DND-41 (cell line): ENCODE measurements at regions not wholly inside any gene's neighbourhood (a gene's known extent, or its start where the extent isn't known, plus 50 kb on each side); places are given as distances from the start of the nearest gene placed in this dataset.

Experiments
- ATAC-seq: fragments of 200-7000 bp; cut with Tn5 transposase; 3 replicates; pipeline ENCODE4 v1.9.1; 2021; ENCODE audit warnings: low read depth; ENCODE audit not compliant: insufficient read depth
- DNase-seq: peaks from one replicate; pipeline ENCODE4 v3.0.0-alpha.2; 2020
- H2AFZ ChIP-seq: 2 replicates; pipeline ENCODE4 v1.6.0; 2012; ENCODE audit warnings: low read depth, low read length
- H3K27ac ChIP-seq: 2 replicates; pipeline ENCODE4 v1.5.1; 2012; ENCODE audit warnings: low read length, inconsistent platforms
- H3K27me3 ChIP-seq: fragments of 200-600 bp; sonication (generic); 2 replicates; pipeline ENCODE4 v1.6.0; 2012; ENCODE audit warnings: low read length, mild to moderate bottlenecking, inconsistent platforms; ENCODE audit not compliant: insufficient read depth, poor library complexity
- H3K36me3 ChIP-seq: 2 replicates; pipeline ENCODE4 v1.5.1; 2012; ENCODE audit warnings: low read length, inconsistent platforms; ENCODE audit not compliant: insufficient read depth
- H3K4me1 ChIP-seq: 2 replicates; pipeline ENCODE4 v1.5.1; 2012; ENCODE audit warnings: mild to moderate bottlenecking, low read length; ENCODE audit not compliant: insufficient read depth
- H3K4me2 ChIP-seq: 2 replicates; pipeline ENCODE4 v1.6.0; 2012; ENCODE audit warnings: mild to moderate bottlenecking, moderate library complexity, low read length, inconsistent platforms; ENCODE audit not compliant: insufficient read depth
- H3K4me3 ChIP-seq, 2 experiments: fragments of 200-600 bp in 1 of 2; shearing (Covaris generic) in 1 of 2; 2 replicates each; pipeline ENCODE4 v1.5.1; 2012 to 2016; ENCODE audit warnings: inconsistent platforms in 2 of 2, low read length in 2 of 2, mild to moderate bottlenecking in 2 of 2, low read depth in 1 of 2, moderate library complexity in 1 of 2
- H3K79me2 ChIP-seq: 2 replicates; pipeline ENCODE4 v1.6.0; 2012; ENCODE audit warnings: low read length, inconsistent platforms; ENCODE audit not compliant: insufficient read depth
- H3K9ac ChIP-seq: 2 replicates; pipeline ENCODE4 v1.6.0; 2012; ENCODE audit warnings: low read depth, mild to moderate bottlenecking, inconsistent platforms, low read length, moderate library complexity
- H3K9me3 ChIP-seq: 2 replicates; pipeline ENCODE4 v1.5.1; 2012; ENCODE audit warnings: low read length, moderate library complexity, mild to moderate bottlenecking, inconsistent platforms; ENCODE audit not compliant: insufficient read depth, severe bottlenecking
- H4K20me1 ChIP-seq: 2 replicates; pipeline ENCODE4 v1.6.0; 2012; ENCODE audit warnings: low read length; ENCODE audit not compliant: insufficient read depth
- EZH2 ChIP-seq: IDR thresholded peaks from 3 replicates; pipeline ENCODE4 v1.6.1; 2012; ENCODE audit warnings: borderline replicate concordance, low read depth, mild to moderate bottlenecking, moderate library complexity, low read length, inconsistent platforms; ENCODE audit not compliant: severe bottlenecking
- TF ChIP-seq, protein P1 (sequence below): IDR thresholded peaks from 2 replicates; pipeline ENCODE4 v1.5.1; 2012; ENCODE audit warnings: borderline replicate concordance, low read length, moderate library complexity, mild to moderate bottlenecking; ENCODE audit not compliant: poor library complexity, severe bottlenecking; ENCODE audit errors: extremely low read depth

DNA sequence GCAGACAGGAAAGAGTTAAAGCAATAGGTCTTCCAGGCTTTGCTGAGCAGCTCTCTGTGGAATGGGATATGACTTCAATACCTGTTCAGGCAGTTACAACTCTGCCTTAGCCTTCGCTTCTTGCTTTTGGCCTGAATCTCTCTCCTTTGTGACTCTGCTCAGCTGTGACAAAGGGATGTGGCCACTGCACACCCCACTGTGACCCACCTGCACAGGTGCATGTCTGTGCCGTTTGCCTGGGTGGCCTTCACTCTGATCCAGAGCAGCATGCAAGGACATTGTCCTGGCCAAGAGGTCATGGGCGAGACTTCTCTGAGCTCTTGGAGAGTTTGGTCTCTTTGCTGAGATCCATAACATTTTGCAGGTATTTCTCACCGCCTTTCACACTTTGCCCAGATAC is 891.3 kb downstream of the BRD1 start:
- no peaks in the 10 kb centered on the region for H3K4me1 ChIP-seq
- H4K20me1 ChIP-seq, result no peaks in the 10 kb centered on the region
- ATAC-seq, result no peak
- DNase-seq, result no peak
- H3K4me3 ChIP-seq, result no peak overlapping the region
- no peaks in the 10 kb centered on the region for H3K36me3 ChIP-seq
- H3K79me2 ChIP-seq, result no peaks in the 10 kb centered on the region
- no peak overlapping the region for H2AFZ ChIP-seq
- no peak overlapping the region for H3K9ac ChIP-seq
- H3K9me3 ChIP-seq, result no peaks in the 10 kb centered on the region
- no peak overlapping the region for H3K4me2 ChIP-seq
- no peak overlapping the region for H3K27ac ChIP-seq
- TF ChIP-seq, protein P1, sequence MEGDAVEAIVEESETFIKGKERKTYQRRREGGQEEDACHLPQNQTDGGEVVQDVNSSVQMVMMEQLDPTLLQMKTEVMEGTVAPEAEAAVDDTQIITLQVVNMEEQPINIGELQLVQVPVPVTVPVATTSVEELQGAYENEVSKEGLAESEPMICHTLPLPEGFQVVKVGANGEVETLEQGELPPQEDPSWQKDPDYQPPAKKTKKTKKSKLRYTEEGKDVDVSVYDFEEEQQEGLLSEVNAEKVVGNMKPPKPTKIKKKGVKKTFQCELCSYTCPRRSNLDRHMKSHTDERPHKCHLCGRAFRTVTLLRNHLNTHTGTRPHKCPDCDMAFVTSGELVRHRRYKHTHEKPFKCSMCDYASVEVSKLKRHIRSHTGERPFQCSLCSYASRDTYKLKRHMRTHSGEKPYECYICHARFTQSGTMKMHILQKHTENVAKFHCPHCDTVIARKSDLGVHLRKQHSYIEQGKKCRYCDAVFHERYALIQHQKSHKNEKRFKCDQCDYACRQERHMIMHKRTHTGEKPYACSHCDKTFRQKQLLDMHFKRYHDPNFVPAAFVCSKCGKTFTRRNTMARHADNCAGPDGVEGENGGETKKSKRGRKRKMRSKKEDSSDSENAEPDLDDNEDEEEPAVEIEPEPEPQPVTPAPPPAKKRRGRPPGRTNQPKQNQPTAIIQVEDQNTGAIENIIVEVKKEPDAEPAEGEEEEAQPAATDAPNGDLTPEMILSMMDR, result no peak
- no peak for TF ChIP-seq EZH2
- H3K27me3 ChIP-seq, result no peaks in the 10 kb centered on the region

DNA sequence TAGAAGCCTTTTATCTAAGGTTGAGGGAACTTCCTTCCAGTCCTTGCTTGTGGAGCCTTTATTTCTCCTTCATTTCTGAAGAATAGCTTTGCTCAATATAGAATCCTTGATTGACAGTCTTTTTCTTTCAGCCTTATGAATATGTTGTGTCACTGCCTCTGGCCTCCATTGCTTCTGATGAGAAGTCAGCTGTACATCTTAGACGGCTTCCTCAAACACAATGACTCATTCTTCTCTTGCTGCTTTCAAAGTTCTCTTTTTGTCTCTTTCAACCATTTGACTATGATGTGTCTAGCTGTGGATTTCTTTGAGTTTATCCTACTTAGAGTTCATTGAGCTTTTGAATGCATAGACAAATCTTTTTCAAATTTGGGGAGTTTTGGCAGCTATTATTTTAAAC is 893.2 kb downstream of the BRD1 start:
- Histone ChIP-seq H3K27me3 (no peaks in the 10 kb centered on the region), H3K4me3 (no peak overlapping the region), H2AFZ (no peak overlapping the region), H3K36me3 (no peaks in the 10 kb centered on the region), H3K27ac (no peak overlapping the region), H3K79me2 (no peaks in the 10 kb centered on the region), H3K9ac (no peak overlapping the region), H3K4me2 (no peak overlapping the region), H3K9me3 (no peaks in the 10 kb centered on the region), H3K4me1 (no peaks in the 10 kb centered on the region), H4K20me1 (no peaks in the 10 kb centered on the region)
- DNase-seq (no peak), ATAC-seq (no peak)
- TF ChIP-seq, protein P1, result no peak
- TF ChIP-seq EZH2, result no peak

DNA sequence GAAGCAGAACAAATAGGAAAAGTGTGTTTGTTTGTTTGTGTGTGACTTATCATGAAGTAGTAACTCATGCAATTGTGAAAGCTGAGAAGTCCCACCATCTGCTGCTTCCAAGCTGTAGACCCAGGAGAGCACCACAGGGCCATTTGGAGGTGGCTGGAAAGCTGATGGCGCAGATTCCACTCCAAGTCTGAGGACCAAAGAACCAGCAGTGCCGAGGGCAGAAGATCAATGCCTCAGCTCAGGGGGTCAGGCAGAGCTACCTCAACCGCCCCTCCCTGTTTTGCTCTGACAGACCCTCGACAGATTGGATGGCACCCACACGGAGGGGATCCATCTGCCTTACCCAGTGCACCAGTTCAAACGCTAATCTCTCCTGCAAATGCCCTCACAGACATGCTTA is 896.2 kb downstream of the BRD1 start:
- H3K27ac ChIP-seq, result no peak overlapping the region
- TF ChIP-seq EZH2, result no peak
- TF ChIP-seq, protein P1, result no peak
- H2AFZ ChIP-seq, result no peak overlapping the region
- H3K79me2 ChIP-seq, result no peaks in the 10 kb centered on the region
- H3K9ac ChIP-seq, result no peak overlapping the region
- ATAC-seq (no peak), DNase-seq (no peak)
- no peaks in the 10 kb centered on the region for H4K20me1 ChIP-seq
- no peaks in the 10 kb centered on the region for H3K36me3 ChIP-seq
- no peak overlapping the region for H3K4me3 ChIP-seq
- no peaks in the 10 kb centered on the region for H3K27me3 ChIP-seq
- no peaks in the 10 kb centered on the region for H3K9me3 ChIP-seq
- H3K4me2 ChIP-seq, result no peak overlapping the region
- H3K4me1 ChIP-seq, result no peaks in the 10 kb centered on the region

DNA sequence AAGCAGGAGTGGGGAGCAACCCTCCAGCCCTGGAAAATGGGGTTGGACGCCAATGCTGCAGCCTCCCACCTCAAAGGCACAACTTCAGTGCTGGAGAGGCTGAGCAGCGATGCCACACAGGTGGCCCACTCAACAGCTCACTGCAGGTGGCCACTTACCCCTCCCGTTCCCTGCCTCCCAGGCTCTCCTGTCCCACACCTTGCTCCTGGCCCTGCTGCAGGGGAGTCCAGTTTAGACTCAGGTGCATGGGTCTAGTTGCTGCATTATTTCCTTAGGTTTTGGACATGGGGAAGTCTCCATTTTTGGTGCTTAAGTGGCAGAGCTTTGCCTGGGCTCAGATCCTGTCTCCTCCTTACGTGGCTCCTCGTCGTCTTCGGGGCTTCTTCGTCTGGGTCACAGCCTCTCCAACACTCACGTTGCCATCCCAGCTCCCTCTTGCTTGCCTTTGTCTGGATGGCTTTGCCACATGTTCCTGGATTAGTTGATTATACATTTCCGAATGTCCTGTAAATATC is 898.3 kb downstream of the BRD1 start:
- Histone ChIP-seq H2AFZ (no peak overlapping the region), H3K4me3 (no peak overlapping the region), H3K4me1 (no peaks in the 10 kb centered on the region), H3K4me2 (no peak overlapping the region), H3K9ac (no peak overlapping the region), H3K79me2 (no peaks in the 10 kb centered on the region), H3K27me3 (no peaks in the 10 kb centered on the region), H3K27ac (no peak overlapping the region), H4K20me1 (no peaks in the 10 kb centered on the region), H3K36me3 (no peaks in the 10 kb centered on the region), H3K9me3 (no peaks in the 10 kb centered on the region)
- ATAC-seq, result no peak
- TF ChIP-seq, protein P1, result no peak
- no peak for DNase-seq
